ENCODE measurements at regions not wholly inside any gene's neighbourhood (a gene's known extent, or its start where the extent isn't known, plus 50 kb on each side); places are given as distances from the start of the nearest gene placed in this dataset.

GRCh38 chr7:41142904-41143473 lies 559.9 kb downstream of the INHBA start:
- no peak overlapping the region for H3K27ac ChIP-seq
- intact Hi-C loops (cut with DNase I) = no loop called here
- no peak for TF ChIP-seq POLR2A (IDR thresholded peaks at IDR 0.05)
- no peak for TF ChIP-seq CTCF (IDR thresholded peaks at IDR 0.05)
- no peaks in the 10 kb centered on the region for H3K4me1 ChIP-seq (replicated peaks in 1 of 2)
- DNase-seq = no peak
- H3K36me3 ChIP-seq (replicated peaks in 1 of 2) = no peaks in the 10 kb centered on the region
- no peaks in the 10 kb centered on the region for H3K27me3 ChIP-seq
- H3K9me3 ChIP-seq (replicated peaks in 1 of 3) = no peaks in the 10 kb centered on the region
- H3K4me3 ChIP-seq = no peak overlapping the region

GRCh38 chr7:41139789-41140188 lies 563.1 kb downstream of the INHBA start:
- TF ChIP-seq POLR2A (IDR thresholded peaks at IDR 0.05) (no peak), CTCF (IDR thresholded peaks at IDR 0.05) (no peak)
- H3K4me3 ChIP-seq = no peak overlapping the region
- H3K9me3 ChIP-seq (replicated peaks in 1 of 3) = no peaks in the 10 kb centered on the region
- H3K36me3 ChIP-seq (replicated peaks in 1 of 2) = no peaks in the 10 kb centered on the region
- DNase-seq = no peak
- 73 to 79% (median 75%) methylated on average over 5 of the region's 5 CpGs for WGBS, 4 donors
- H3K4me1 ChIP-seq (replicated peaks in 1 of 2) = no peaks in the 10 kb centered on the region
- intact Hi-C loops (cut with DNase I) = no loop called here
- no peak overlapping the region for H3K27ac ChIP-seq
- H3K27me3 ChIP-seq = peaks cover 3% of the 10 kb centered on the region

- Histone ChIP-seq H3K4me1 (replicated peaks in 1 of 2) (no peaks in the 10 kb centered on the region), H3K27me3 (peaks cover 3% of the 10 kb centered on the region), H3K9me3 (replicated peaks in 1 of 3) (no peaks in the 10 kb centered on the region), H3K36me3 (replicated peaks in 1 of 2) (no peaks in the 10 kb centered on the region), H3K4me3 (no peak overlapping the region), H3K27ac (no peak overlapping the region)
- 92 to 96% (median 95%) methylated on average over 13 to 15 of the region's 15 CpGs for WGBS, 4 donors
- intact Hi-C loops (cut with DNase I) = no loop called here
- TF ChIP-seq POLR2A (IDR thresholded peaks at IDR 0.05) (no peak), CTCF (IDR thresholded peaks at IDR 0.05) (no peak)
- DNase-seq = no peak
These were observed 566.3 kb downstream of the INHBA start for GRCh38 chr7:41136551-41136950.

- Histone ChIP-seq H3K27ac (no peak overlapping the region), H3K9me3 (replicated peaks in 1 of 3) (no peaks in the 10 kb centered on the region), H3K4me3 (no peak overlapping the region), H3K4me1 (replicated peaks in 1 of 2) (no peaks in the 10 kb centered on the region), H3K27me3 (peaks cover 3% of the 10 kb centered on the region), H3K36me3 (replicated peaks in 1 of 2) (no peaks in the 10 kb centered on the region)
- 88 to 100% (median 92%) methylated on average over 2 to 6 of the region's 6 CpGs for WGBS, 4 donors
- intact Hi-C loops (cut with DNase I) = no loop called here
- no peak for TF ChIP-seq CTCF (IDR thresholded peaks at IDR 0.05)
- TF ChIP-seq POLR2A (IDR thresholded peaks at IDR 0.05) = no peak
- no peak for DNase-seq
These were observed 567.4 kb downstream of the INHBA start for GRCh38 chr7:41135511-41135910.
